GM21786 (cell line): ENCODE measurements at regions not wholly inside any gene's neighbourhood (a gene's known extent, or its start where the extent isn't known, plus 50 kb on each side); places are given as distances from the start of the nearest gene placed in this dataset.

Source experiments
- ATAC-seq: cut with Tn5 transposase; IDR thresholded peaks from one replicate; pipeline ENCODE4 v1.9.1; 2021; ENCODE audit not compliant: unreplicated experiment

GRCh38 chr10:3287572-3288445 lies 115.2 kb upstream of the PITRM1 start:
- ATAC-seq, result no peak

- no peak for ATAC-seq
These were observed 110.1 kb upstream of the PITRM1 start for GRCh38 chr10:3282674-3283017.

- no peak for ATAC-seq
These were observed 109.5 kb upstream of the PITRM1 start for GRCh38 chr10:3281941-3282673.

DNA sequence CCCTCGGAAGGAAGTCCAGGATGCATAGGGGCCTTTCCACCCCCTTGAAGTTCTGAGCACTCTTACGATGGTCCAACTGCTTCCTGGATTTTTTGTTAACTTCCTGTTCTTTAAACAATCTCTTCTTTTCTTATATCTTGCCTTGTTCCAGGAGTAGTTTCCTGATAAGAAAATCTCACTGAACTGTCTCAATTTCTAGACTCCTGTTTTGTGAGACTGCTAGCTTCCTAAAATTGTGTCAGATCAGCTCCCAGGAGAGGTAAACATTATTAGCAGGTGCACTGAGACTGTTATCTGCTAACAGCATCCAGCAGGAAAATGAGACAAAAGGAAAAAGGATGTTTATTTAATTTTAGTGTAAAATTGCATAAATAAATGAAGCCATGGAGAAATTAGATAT lies 106.2 kb upstream of the PITRM1 start:
- ATAC-seq, result no peak

DNA sequence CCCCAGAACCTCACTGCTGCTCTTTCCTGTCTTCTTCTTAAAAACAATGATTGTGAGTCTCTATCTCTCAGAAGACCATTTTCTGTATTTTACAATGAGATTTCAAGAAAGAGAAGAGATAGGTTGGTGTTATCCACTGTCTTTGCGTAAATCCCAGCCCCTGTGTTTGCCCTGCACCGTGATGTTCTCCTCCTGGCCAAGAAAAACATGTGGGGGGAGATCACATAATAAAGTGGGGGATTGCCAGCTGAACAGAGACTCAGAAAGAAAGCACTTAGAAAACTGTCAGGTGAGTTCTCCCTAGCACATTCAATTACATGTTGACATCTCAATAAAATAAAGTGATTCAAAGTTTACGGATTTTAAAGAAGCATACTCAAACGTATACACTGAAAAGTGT lies 105.0 kb upstream of the PITRM1 start:
- no peak for ATAC-seq

DNA sequence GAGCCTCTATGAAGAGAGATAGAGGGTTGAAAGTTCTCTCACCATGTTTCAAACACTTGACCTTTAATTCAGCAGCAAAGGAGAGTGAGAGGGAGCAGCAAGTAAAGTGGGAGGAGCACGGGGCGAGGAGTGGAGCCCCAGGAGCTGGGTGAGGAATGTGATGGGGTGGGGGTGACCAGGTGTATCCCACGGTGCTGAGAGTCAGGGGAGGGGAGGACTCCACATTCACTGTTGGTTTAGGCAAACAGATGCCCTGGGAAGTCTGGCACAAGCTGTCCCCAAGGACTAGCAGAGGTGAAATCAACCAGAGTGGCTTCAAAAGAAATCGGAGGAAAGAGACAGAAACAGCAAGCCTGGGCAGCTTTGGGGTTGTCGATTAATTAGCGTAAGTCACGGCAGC lies 101.8 kb upstream of the PITRM1 start:
- no peak for ATAC-seq

GRCh38 chr10:3273966-3274365 lies 101.4 kb upstream of the PITRM1 start:
- ATAC-seq, result no peak

- ATAC-seq, result no peak
These were observed 99.7 kb upstream of the PITRM1 start for GRCh38 chr10:3272300-3272699.

- no peak for ATAC-seq
These were observed 99.0 kb upstream of the PITRM1 start for GRCh38 chr10:3271354-3272115.

DNA sequence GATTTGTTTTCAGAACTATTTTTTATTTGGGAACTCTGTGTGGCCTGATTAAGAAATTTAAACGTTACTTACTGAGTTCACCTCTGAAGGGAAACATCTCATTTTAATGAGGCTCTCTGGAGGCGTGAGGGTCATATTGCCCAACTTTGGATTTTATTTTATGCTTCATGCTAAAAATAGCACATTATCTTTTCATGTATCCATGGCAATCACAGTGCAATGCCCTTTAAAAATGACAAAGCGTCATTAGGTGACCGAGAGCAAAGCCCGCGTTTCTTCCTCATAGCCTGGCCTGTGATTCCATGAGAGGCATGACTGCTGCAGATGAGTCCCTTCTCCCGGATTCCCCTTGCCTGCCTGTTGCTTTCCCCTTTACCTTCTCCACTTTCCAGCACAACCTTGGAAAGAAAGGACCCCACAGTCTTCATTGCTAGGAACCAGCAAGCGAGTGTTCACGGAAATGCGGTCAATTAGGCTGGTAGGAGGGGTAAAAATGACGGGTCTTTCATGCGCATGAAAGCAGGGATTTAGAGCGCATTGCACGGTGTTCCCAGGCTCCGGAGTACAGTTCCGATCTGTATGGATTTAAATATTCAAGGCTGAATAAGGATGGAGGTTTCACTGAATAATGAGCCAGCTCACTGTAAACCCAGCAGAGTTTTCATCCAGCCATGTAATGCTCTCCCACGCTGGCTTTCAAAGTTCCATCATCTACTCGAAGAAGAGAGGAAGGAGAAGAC lies 98.2 kb upstream of the PITRM1 start:
- no peak for ATAC-seq

DNA sequence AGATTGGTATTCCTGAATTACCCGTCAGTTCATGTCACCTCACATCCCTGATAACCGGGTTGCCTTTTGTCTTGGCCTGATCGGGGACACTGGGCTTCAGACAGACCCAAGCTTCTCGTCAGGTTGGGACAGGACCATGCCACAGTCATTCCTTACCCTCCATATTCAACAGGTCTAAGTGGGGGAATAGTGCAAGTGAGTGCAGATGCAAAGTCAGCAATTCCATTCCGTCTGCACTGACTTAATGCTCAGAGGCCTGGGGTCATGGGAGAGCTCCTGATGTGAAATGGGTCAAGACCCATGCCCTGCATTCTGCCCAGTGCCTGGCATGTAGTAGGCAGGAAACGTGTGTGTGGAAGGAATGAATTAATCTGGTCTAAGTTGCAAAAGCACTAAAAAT lies 95.4 kb upstream of the PITRM1 start:
- ATAC-seq, result no peak

DNA sequence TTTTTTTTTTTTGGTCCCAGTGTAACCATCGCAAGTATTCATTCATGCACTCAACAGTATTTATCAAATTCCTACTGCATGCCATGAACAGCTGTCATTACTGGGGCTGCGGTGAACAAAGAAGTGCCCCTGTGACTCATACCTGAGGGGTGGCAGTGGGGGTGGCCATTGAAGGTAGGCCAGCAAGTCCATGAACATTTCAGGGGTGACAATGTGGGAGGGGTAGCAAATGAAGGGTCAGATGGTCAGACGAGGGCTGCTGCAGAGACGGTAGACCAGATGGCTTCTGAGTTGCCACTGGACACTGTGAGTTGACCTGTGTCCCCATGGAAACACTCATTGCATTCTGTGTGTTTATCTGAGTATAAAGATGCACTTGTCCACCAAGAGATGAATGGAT lies 92.5 kb upstream of the PITRM1 start:
- no peak for ATAC-seq

GRCh38 chr10:3264161-3264761 lies 91.7 kb upstream of the PITRM1 start:
- ATAC-seq, result no peak

GRCh38 chr10:3263747-3264146 lies 91.2 kb upstream of the PITRM1 start:
- no peak for ATAC-seq

DNA sequence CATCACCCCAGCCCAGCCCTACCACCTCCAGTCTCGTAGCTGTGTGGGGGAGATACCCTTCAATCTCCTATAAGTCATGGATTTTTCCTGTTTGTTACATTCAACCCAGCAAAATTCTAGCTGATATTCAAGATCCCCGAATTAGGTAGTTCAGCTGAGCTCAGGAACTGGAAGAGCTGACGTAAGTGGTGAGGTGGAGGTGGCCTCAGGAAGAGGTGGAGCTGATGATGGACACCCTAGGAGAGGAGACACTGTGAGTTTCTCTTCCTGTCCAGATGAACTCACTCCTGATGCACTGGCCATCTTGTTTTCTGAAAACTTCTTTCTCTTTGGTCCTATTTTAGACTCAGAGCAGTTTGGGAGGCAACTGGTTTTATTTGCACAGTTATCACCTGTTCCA lies 90.5 kb upstream of the PITRM1 start:
- no peak for ATAC-seq

- ATAC-seq, result no peak
These were observed 89.3 kb upstream of the PITRM1 start for GRCh38 chr10:3261921-3262320.

- ATAC-seq, result no peak
These were observed 87.7 kb upstream of the PITRM1 start for GRCh38 chr10:3260066-3260834.

GRCh38 chr10:3259499-3259898 lies 86.9 kb upstream of the PITRM1 start:
- ATAC-seq, result no peak

GRCh38 chr10:3258394-3258793 lies 85.8 kb upstream of the PITRM1 start:
- ATAC-seq, result no peak

GRCh38 chr10:3255616-3256015 lies 83.0 kb upstream of the PITRM1 start:
- no peak for ATAC-seq
